ENCODE measurements at regions not wholly inside any gene's neighbourhood (a gene's known extent, or its start where the extent isn't known, plus 50 kb on each side); places are given as distances from the start of the nearest gene placed in this dataset.

DNA sequence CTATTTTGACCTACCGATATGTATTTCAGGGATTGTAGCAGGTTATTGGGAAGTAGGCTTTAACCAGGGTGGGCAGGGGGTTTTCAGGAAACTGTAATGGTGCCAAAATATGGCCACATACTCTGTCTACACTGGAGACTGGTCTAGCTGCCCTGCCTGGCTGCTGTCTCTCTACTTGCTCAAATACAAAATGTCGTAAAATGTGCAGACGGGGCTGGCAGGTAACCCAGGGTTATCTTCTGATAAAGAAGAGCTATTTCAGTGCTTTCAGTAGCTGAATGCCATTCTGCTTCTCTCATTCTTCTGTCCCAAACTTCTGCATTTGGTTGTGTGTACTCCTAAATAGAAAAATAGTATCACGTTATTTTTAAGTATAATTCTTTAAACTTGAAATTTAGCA is 616.2 kb downstream of the EPM2A start:
- TF ChIP-seq EZH2 (IDR thresholded peaks at IDR 0.05) (no peak), FOXP2 (optimal IDR thresholded peaks at IDR 0.05; ENCODE audit: control extremely low read depth, extremely low read length, insufficient read depth) (no peak), POLR2AphosphoS5 (IDR thresholded peaks at IDR 0.05; ENCODE audit: borderline replicate concordance, low read depth, low read length) (no peak)
- Histone ChIP-seq H3K9ac (ENCODE audit: insufficient read length) (no peak overlapping the region), H3K9me3 (ENCODE audit: low read depth, low read length) (no peaks in the 10 kb centered on the region), H3K4me3 (no peak overlapping the region), H3K36me3 (ENCODE audit: insufficient read depth, low read length) (no peaks in the 10 kb centered on the region), H3K27ac (no peak overlapping the region)
- DNase-seq (ENCODE audit: low read depth, low spot score): no peak

DNA sequence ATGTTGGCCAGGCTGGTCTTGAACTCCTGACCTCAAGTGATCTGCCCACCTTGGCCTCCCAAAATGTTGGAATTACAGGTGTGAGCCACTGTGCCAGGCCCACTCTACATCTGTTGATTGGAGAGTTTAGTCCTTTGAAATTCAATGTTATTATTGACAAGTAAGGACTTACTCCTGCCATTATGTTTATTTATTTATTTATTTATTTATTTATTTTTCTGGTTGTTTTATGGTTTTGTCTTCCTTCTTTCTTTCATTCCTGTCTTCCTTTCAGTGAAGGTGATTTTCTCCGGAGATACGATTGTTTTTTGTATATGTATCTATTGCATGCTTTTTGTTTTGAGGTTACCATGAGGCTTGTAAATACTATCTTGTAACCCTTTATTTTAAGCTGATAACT is 602.6 kb downstream of the EPM2A start:
- no peaks in the 10 kb centered on the region for H3K9me3 ChIP-seq (ENCODE audit: low read depth, low read length)
- no peak overlapping the region for H3K4me3 ChIP-seq
- H3K36me3 ChIP-seq (ENCODE audit: insufficient read depth, low read length): no peaks in the 10 kb centered on the region
- no peak overlapping the region for H3K27ac ChIP-seq
- no peak for DNase-seq (ENCODE audit: low read depth, low spot score)
- H3K9ac ChIP-seq (ENCODE audit: insufficient read length): no peak overlapping the region
- TF ChIP-seq POLR2AphosphoS5 (IDR thresholded peaks at IDR 0.05; ENCODE audit: borderline replicate concordance, low read depth, low read length): no peak
- no peak for TF ChIP-seq EZH2 (IDR thresholded peaks at IDR 0.05)
- TF ChIP-seq FOXP2 (optimal IDR thresholded peaks at IDR 0.05; ENCODE audit: control extremely low read depth, extremely low read length, insufficient read depth): no peak

DNA sequence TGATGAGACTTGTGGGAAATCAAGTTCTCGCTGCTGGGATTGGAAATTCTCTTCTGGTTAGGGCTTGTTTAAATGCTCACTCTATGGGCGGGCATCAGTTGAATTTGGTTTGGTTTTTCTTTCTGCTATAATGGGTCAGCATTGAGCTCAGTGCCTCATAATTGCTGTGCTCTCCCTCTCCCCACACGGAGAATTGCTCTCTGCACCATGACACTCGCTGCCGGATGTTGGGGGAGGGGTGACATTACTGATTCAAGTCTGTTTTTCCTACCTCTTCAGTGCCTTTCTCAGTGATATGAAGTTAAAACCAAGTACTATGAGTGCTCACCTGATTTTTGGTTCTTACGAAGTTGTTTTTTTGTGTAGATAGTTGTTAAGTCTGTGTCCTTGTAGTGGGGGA is 599.6 kb downstream of the EPM2A start:
- TF ChIP-seq FOXP2 (optimal IDR thresholded peaks at IDR 0.05; ENCODE audit: control extremely low read depth, extremely low read length, insufficient read depth): no peak
- TF ChIP-seq EZH2 (IDR thresholded peaks at IDR 0.05): no peak
- no peak for TF ChIP-seq POLR2AphosphoS5 (IDR thresholded peaks at IDR 0.05; ENCODE audit: borderline replicate concordance, low read depth, low read length)
- Histone ChIP-seq H3K9ac (ENCODE audit: insufficient read length) (no peak overlapping the region), H3K9me3 (ENCODE audit: low read depth, low read length) (no peaks in the 10 kb centered on the region), H3K36me3 (ENCODE audit: insufficient read depth, low read length) (no peaks in the 10 kb centered on the region), H3K4me3 (no peak overlapping the region), H3K27ac (no peak overlapping the region)
- DNase-seq (ENCODE audit: low read depth, low spot score): no peak

DNA sequence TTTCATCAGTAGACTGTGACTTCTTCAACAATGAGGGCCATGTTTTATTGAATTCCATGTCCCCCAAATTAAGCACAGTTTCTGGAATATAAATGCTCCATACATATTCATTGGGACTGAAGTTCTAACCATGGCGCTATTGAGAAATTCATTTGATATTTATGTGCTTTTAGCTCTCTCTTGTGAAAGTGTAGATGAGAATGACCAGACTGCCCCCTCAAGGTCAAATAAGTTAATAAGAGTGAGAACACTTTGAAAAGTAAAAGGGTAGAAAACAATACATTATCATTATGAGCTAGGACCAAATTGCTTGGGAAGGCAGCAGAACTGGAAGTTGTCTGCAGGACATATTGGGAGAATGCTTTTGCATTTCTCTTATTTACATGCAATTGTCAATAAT is 597.9 kb downstream of the EPM2A start:
- Histone ChIP-seq H3K9me3 (ENCODE audit: low read depth, low read length) (no peaks in the 10 kb centered on the region), H3K4me3 (no peak overlapping the region), H3K36me3 (ENCODE audit: insufficient read depth, low read length) (no peaks in the 10 kb centered on the region), H3K9ac (ENCODE audit: insufficient read length) (no peak overlapping the region), H3K27ac (no peak overlapping the region)
- TF ChIP-seq FOXP2 (optimal IDR thresholded peaks at IDR 0.05; ENCODE audit: control extremely low read depth, extremely low read length, insufficient read depth) (no peak), POLR2AphosphoS5 (IDR thresholded peaks at IDR 0.05; ENCODE audit: borderline replicate concordance, low read depth, low read length) (no peak), EZH2 (IDR thresholded peaks at IDR 0.05) (no peak)
- DNase-seq (ENCODE audit: low read depth, low spot score): no peak

DNA sequence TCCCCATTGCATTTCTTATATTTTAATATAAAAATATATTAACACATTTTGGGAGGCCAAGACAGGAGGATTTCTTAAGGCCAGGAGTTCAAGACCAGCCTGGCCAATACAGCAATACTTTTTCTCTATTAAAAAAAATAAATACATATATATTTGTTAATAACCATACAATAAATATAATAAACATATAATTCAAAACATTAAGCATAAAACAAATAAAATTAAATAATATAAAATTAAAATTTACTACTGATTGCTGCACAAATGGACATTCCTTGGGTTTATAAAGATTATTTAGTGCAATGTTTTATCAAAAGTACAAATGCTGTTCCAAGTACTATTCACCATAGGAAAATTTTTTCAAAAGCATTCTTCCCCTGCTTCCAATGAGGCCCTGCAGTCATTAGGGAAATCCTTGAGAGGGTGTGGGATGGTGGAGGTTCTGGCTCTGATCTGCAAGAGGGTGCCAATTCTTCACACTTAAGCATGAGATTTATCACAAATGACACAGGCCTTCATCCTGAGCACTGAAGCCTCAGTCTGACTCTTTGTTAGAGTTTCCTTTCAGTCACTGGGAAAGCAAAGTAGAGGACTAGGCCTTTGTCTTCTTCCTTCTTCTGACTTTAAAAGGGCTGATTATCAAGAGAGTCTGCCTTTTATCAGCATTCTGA is 596.7 kb downstream of the EPM2A start:
- TF ChIP-seq EZH2 (IDR thresholded peaks at IDR 0.05) (no peak), FOXP2 (optimal IDR thresholded peaks at IDR 0.05; ENCODE audit: control extremely low read depth, extremely low read length, insufficient read depth) (no peak), POLR2AphosphoS5 (IDR thresholded peaks at IDR 0.05; ENCODE audit: borderline replicate concordance, low read depth, low read length) (no peak)
- no peaks in the 10 kb centered on the region for H3K9me3 ChIP-seq (ENCODE audit: low read depth, low read length)
- H3K36me3 ChIP-seq (ENCODE audit: insufficient read depth, low read length): no peaks in the 10 kb centered on the region
- peak overlapping the region; percentile 77 for H3K27ac ChIP-seq
- H3K4me3 ChIP-seq: no peak overlapping the region
- DNase-seq (ENCODE audit: low read depth, low spot score): no peak
- no peak overlapping the region for H3K9ac ChIP-seq (ENCODE audit: insufficient read length)

DNA sequence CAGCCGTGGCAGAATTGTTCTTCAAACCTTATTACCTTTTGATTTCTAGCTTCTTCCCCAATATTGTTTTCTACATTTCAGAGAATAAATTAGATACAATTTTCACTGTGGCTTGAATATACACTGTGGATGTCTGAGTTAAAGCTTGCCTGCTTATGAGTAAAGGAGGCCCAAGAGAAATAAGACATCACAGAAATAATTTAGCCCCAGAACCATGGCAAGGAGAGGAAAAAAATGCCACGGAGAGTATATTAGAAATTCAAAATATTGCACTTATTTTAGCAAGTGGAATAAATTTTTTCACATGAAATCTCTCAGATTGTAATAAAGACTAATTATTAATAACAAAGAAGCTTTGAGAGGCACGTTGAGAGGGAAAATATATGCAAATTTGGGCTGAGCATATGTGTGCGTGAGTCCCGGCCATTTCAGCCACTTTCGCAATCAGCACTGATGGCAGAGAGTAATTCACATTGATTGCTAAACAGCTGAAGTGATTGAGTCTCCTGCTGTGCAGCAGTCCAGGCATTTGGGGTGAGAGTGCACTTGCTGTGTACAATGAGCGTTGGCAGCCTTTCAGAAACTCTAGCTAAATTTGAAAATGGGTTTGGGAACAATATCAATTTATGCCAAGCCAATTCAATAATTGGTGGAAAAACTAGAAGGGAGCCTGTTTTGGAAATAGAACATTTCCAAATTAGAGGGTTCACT is 596.0 kb downstream of the EPM2A start:
- Histone ChIP-seq H3K4me3 (peak overlapping the region; percentile 9; the same call in 1 of the 2 replicates), H3K27ac (peak overlapping the region; percentile 77), H3K9me3 (ENCODE audit: low read depth, low read length) (no peaks in the 10 kb centered on the region), H3K9ac (ENCODE audit: insufficient read length) (no peak overlapping the region), H3K36me3 (ENCODE audit: insufficient read depth, low read length) (no peaks in the 10 kb centered on the region)
- no peak for DNase-seq (ENCODE audit: low read depth, low spot score)
- TF ChIP-seq EZH2 (IDR thresholded peaks at IDR 0.05) (no peak), FOXP2 (optimal IDR thresholded peaks at IDR 0.05; ENCODE audit: control extremely low read depth, extremely low read length, insufficient read depth) (no peak), POLR2AphosphoS5 (IDR thresholded peaks at IDR 0.05; ENCODE audit: borderline replicate concordance, low read depth, low read length) (no peak)

DNA sequence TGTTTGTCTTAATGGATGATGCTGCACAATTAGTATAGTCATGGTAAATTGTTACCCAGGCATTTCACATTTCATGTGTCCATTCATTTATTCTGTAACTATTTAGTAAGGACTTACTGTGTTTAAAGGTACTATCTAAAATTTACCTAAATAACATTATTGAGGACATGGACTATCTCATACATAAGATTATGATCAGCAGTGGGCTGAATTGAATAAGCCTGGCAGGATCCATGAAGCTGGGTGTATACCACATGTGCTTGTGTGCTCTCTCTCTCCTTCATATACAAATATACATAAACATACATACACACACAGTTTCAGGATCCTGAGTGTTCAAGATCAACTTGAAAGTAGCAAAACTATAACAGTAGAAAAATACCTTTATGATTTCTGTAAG is 595.4 kb downstream of the EPM2A start:
- Histone ChIP-seq H3K4me3 (no peak overlapping the region), H3K9ac (ENCODE audit: insufficient read length) (no peak overlapping the region), H3K27ac (no peak overlapping the region), H3K9me3 (ENCODE audit: low read depth, low read length) (no peaks in the 10 kb centered on the region), H3K36me3 (ENCODE audit: insufficient read depth, low read length) (no peaks in the 10 kb centered on the region)
- TF ChIP-seq POLR2AphosphoS5 (IDR thresholded peaks at IDR 0.05; ENCODE audit: borderline replicate concordance, low read depth, low read length): no peak
- no peak for TF ChIP-seq EZH2 (IDR thresholded peaks at IDR 0.05)
- no peak for TF ChIP-seq FOXP2 (optimal IDR thresholded peaks at IDR 0.05; ENCODE audit: control extremely low read depth, extremely low read length, insufficient read depth)
- DNase-seq (ENCODE audit: low read depth, low spot score): no peak

DNA sequence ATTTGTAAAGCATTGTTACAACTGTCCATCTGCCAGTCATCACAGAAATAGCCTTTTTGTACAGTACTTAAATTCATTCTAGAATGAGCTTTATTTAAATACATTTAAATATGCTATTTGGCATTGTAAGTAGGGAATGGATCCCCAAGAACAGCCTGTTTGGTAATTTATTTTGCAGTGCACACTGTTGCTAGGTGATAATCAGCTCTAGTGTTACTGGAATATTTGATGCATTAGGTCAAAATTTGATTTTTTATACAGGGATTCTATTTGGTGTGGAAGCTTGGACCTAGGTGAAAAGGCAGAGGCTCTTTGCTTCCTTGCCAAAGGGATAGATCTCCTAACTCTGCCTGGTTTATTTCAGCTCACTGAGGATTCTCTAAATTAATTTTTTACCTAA is 593.7 kb downstream of the EPM2A start:
- no peak overlapping the region for H3K9ac ChIP-seq (ENCODE audit: insufficient read length)
- H3K36me3 ChIP-seq (ENCODE audit: insufficient read depth, low read length): no peaks in the 10 kb centered on the region
- no peak for DNase-seq (ENCODE audit: low read depth, low spot score)
- no peak overlapping the region for H3K27ac ChIP-seq
- H3K4me3 ChIP-seq: no peak overlapping the region
- no peaks in the 10 kb centered on the region for H3K9me3 ChIP-seq (ENCODE audit: low read depth, low read length)
- no peak for TF ChIP-seq POLR2AphosphoS5 (IDR thresholded peaks at IDR 0.05; ENCODE audit: borderline replicate concordance, low read depth, low read length)
- no peak for TF ChIP-seq EZH2 (IDR thresholded peaks at IDR 0.05)
- no peak for TF ChIP-seq FOXP2 (optimal IDR thresholded peaks at IDR 0.05; ENCODE audit: control extremely low read depth, extremely low read length, insufficient read depth)

Measured in SK-N-MC (cell line).